ENCODE measurements at regions not wholly inside any gene's neighbourhood (a gene's known extent, or its start where the extent isn't known, plus 50 kb on each side); places are given as distances from the start of the nearest gene placed in this dataset.

GRCh38 chr18:53997064-53997463 is 227.4 kb downstream of the MBD2 start:
- TF ChIP-seq POLR2A (IDR thresholded peaks at IDR 0.05) (no peak), CTCF (IDR thresholded peaks at IDR 0.05) (no peak)
